ENCODE measurements at regions not wholly inside any gene's neighbourhood (a gene's known extent, or its start where the extent isn't known, plus 50 kb on each side); places are given as distances from the start of the nearest gene placed in this dataset.
"Not testable (repeated sequence)": the region's sequence is repeated elsewhere in the genome, so short reads cannot be mapped to it uniquely, and the experiment has no call there.

- H3K4me3 ChIP-seq (ENCODE audit: low read depth, low read length), result no peak overlapping the region
- DNase-seq (ENCODE audit: extremely low spot score), result no peak
- H3K27ac ChIP-seq (ENCODE audit: low read depth), result no peak overlapping the region
- H3K36me3 ChIP-seq (ENCODE audit: insufficient read depth), result no peaks in the 10 kb centered on the region
- WGBS, result 79% methylated on average over 31 of the region's 31 CpGs
- no peaks in the 10 kb centered on the region for H3K4me1 ChIP-seq (ENCODE audit: insufficient read depth)
Measured at GRCh38 chr12:131458931-131459772, 251.7 kb upstream of the SFSWAP start.

GRCh38 chr12:131459773-131460365 is 251.0 kb upstream of the SFSWAP start:
- H3K36me3 ChIP-seq (ENCODE audit: insufficient read depth), result no peaks in the 10 kb centered on the region
- no peak overlapping the region for H3K4me3 ChIP-seq (ENCODE audit: low read depth, low read length)
- WGBS, result 59% methylated on average over 21 of the region's 21 CpGs
- no peak overlapping the region for H3K27ac ChIP-seq (ENCODE audit: low read depth)
- DNase-seq (ENCODE audit: extremely low spot score), result no peak
- no peaks in the 10 kb centered on the region for H3K4me1 ChIP-seq (ENCODE audit: insufficient read depth)

- 64% methylated on average over 5 of the region's 5 CpGs for WGBS
- H3K4me1 ChIP-seq (ENCODE audit: insufficient read depth), result no peaks in the 10 kb centered on the region
- H3K27ac ChIP-seq (ENCODE audit: low read depth), result no peak overlapping the region
- DNase-seq (ENCODE audit: extremely low spot score), result no peak
- H3K4me3 ChIP-seq (ENCODE audit: low read depth, low read length), result no peak overlapping the region
- H3K36me3 ChIP-seq (ENCODE audit: insufficient read depth), result no peaks in the 10 kb centered on the region
Measured at GRCh38 chr12:131460520-131460919, 250.4 kb upstream of the SFSWAP start.

GRCh38 chr12:131461096-131461495 is 249.8 kb upstream of the SFSWAP start:
- DNase-seq (ENCODE audit: extremely low spot score), result no peak
- no peaks in the 10 kb centered on the region for H3K4me1 ChIP-seq (ENCODE audit: insufficient read depth)
- no peak overlapping the region for H3K4me3 ChIP-seq (ENCODE audit: low read depth, low read length)
- H3K36me3 ChIP-seq (ENCODE audit: insufficient read depth), result no peaks in the 10 kb centered on the region
- no peak overlapping the region for H3K27ac ChIP-seq (ENCODE audit: low read depth)
- 65% methylated on average over 2 of the region's 2 CpGs for WGBS

- DNase-seq (ENCODE audit: extremely low spot score), result no peak
- Histone ChIP-seq H3K4me1 (ENCODE audit: insufficient read depth) (no peaks in the 10 kb centered on the region), H3K27ac (ENCODE audit: low read depth) (no peak overlapping the region), H3K4me3 (ENCODE audit: low read depth, low read length) (no peak overlapping the region), H3K36me3 (ENCODE audit: insufficient read depth) (no peaks in the 10 kb centered on the region)
- WGBS, result 46% methylated on average over 4 of the region's 4 CpGs
Measured at GRCh38 chr12:131463174-131463573, 247.7 kb upstream of the SFSWAP start.

- Histone ChIP-seq H3K4me3 (ENCODE audit: low read depth, low read length) (no peak overlapping the region), H3K36me3 (ENCODE audit: insufficient read depth) (no peaks in the 10 kb centered on the region), H3K4me1 (ENCODE audit: insufficient read depth) (no peaks in the 10 kb centered on the region), H3K27ac (ENCODE audit: low read depth) (no peak overlapping the region)
- no peak for DNase-seq (ENCODE audit: extremely low spot score)
- WGBS, result 38% methylated on average over 1 of the region's 1 CpG
Measured at GRCh38 chr12:131464081-131464480, 246.8 kb upstream of the SFSWAP start.

- Histone ChIP-seq H3K4me1 (ENCODE audit: insufficient read depth) (no peaks in the 10 kb centered on the region), H3K4me3 (ENCODE audit: low read depth, low read length) (no peak overlapping the region), H3K27ac (ENCODE audit: low read depth) (no peak overlapping the region), H3K36me3 (ENCODE audit: insufficient read depth) (no peaks in the 10 kb centered on the region)
- no peak for DNase-seq (ENCODE audit: extremely low spot score)
- WGBS, result 91% methylated on average over 5 of the region's 5 CpGs
Measured at GRCh38 chr12:131466306-131466705, 244.6 kb upstream of the SFSWAP start.

- DNase-seq (ENCODE audit: extremely low spot score), result no peak
- Histone ChIP-seq H3K27ac (ENCODE audit: low read depth) (no peak overlapping the region), H3K4me3 (ENCODE audit: low read depth, low read length) (no peak overlapping the region), H3K36me3 (ENCODE audit: insufficient read depth) (no peaks in the 10 kb centered on the region), H3K4me1 (ENCODE audit: insufficient read depth) (no peaks in the 10 kb centered on the region)
- 90% methylated on average over 4 of the region's 4 CpGs for WGBS
Measured at GRCh38 chr12:131466932-131467331, 244.0 kb upstream of the SFSWAP start.

GRCh38 chr12:131468206-131468605 is 242.7 kb upstream of the SFSWAP start:
- no peaks in the 10 kb centered on the region for H3K36me3 ChIP-seq (ENCODE audit: insufficient read depth)
- DNase-seq (ENCODE audit: extremely low spot score), result no peak
- H3K27ac ChIP-seq (ENCODE audit: low read depth), result no peak overlapping the region
- 92% methylated on average over 5 of the region's 5 CpGs for WGBS
- no peaks in the 10 kb centered on the region for H3K4me1 ChIP-seq (ENCODE audit: insufficient read depth)
- no peak overlapping the region for H3K4me3 ChIP-seq (ENCODE audit: low read depth, low read length)

GRCh38 chr12:131469945-131470344 is 240.9 kb upstream of the SFSWAP start:
- H3K4me3 ChIP-seq (ENCODE audit: low read depth, low read length); H3K4me1 ChIP-seq (ENCODE audit: insufficient read depth); H3K27ac ChIP-seq (ENCODE audit: low read depth); DNase-seq (ENCODE audit: extremely low spot score); H3K36me3 ChIP-seq (ENCODE audit: insufficient read depth): not testable (repeated sequence)
- WGBS, result 58% methylated on average over 3 of the region's 10 CpGs

- no peak overlapping the region for H3K4me3 ChIP-seq (ENCODE audit: low read depth, low read length)
- no peaks in the 10 kb centered on the region for H3K4me1 ChIP-seq (ENCODE audit: insufficient read depth)
- H3K36me3 ChIP-seq (ENCODE audit: insufficient read depth), result no peaks in the 10 kb centered on the region
- no peak overlapping the region for H3K27ac ChIP-seq (ENCODE audit: low read depth)
- WGBS, result 52% methylated on average over 20 of the region's 20 CpGs
- DNase-seq (ENCODE audit: extremely low spot score), result no peak
Measured at GRCh38 chr12:131471271-131471905, 239.5 kb upstream of the SFSWAP start.

GRCh38 chr12:131471946-131472732 is 238.8 kb upstream of the SFSWAP start:
- H3K27ac ChIP-seq (ENCODE audit: low read depth), result no peak overlapping the region
- WGBS, result 72% methylated on average over 21 of the region's 21 CpGs
- no peaks in the 10 kb centered on the region for H3K4me1 ChIP-seq (ENCODE audit: insufficient read depth)

GRCh38 chr12:131473261-131473660 is 237.6 kb upstream of the SFSWAP start:
- Histone ChIP-seq H3K4me1 (ENCODE audit: insufficient read depth) (no peaks in the 10 kb centered on the region), H3K4me3 (ENCODE audit: low read depth, low read length) (no peak overlapping the region), H3K36me3 (ENCODE audit: insufficient read depth) (no peaks in the 10 kb centered on the region), H3K27ac (ENCODE audit: low read depth) (no peak overlapping the region)
- no peak for DNase-seq (ENCODE audit: extremely low spot score)
- 87% methylated on average over 15 of the region's 15 CpGs for WGBS

More at GRCh38 chr12:131471946-131472732, 238.8 kb upstream of the SFSWAP start:
- no peak for DNase-seq (ENCODE audit: extremely low spot score)
- Histone ChIP-seq H3K4me3 (ENCODE audit: low read depth, low read length) (no peak overlapping the region), H3K36me3 (ENCODE audit: insufficient read depth) (no peaks in the 10 kb centered on the region)
